Activated CD4-positive, alpha-beta T cell treated with anti-CD3 and anti-CD28 coated beads, Interleukin-2, amount 10 ng/mL, durations not matched to agents 7 days and 5 days (primary cell): ENCODE measurements at regions not wholly inside any gene's neighbourhood (a gene's known extent, or its start where the extent isn't known, plus 50 kb on each side); places are given as distances from the start of the nearest gene placed in this dataset.

Experiments
- CTCF ChIA-PET: fragments of 350-600 bp; sonication (Branson Sonifier 250); formaldehyde crosslinking; loops from one replicate; lab custom pipeline; 2021; ENCODE audit warnings: antibody characterized with exemption; lab: Charles Lee
- POLR2A ChIA-PET: fragments of 350-600 bp; sonication (Branson Sonifier 250); formaldehyde crosslinking; loops from one replicate; lab custom pipeline; 2021; ENCODE audit warnings: antibody characterized with exemption; lab: Charles Lee
- DNase-seq: peaks from one replicate; pipeline ENCODE4 v3.0.0-alpha.2; 2020
- H3K27ac Mint-ChIP-seq: one replicate; pipeline ENCODE4 v1.8.0; 2021; ENCODE audit warnings: mild to moderate bottlenecking, moderate library complexity, mixed read lengths
- H3K27me3 Mint-ChIP-seq: one replicate; pipeline ENCODE4 v1.8.0; 2021; ENCODE audit warnings: mixed read lengths
- H3K36me3 Mint-ChIP-seq: one replicate; pipeline ENCODE4 v1.8.0; 2021; ENCODE audit warnings: low read depth, mixed read lengths
- H3K4me1 Mint-ChIP-seq: one replicate; pipeline ENCODE4 v1.8.0; 2021; ENCODE audit warnings: mixed read lengths
- H3K4me3 Mint-ChIP-seq: one replicate; pipeline ENCODE4 v1.8.0; 2021; ENCODE audit warnings: mild to moderate bottlenecking, moderate library complexity, mixed read lengths
- H3K9me3 Mint-ChIP-seq: one replicate; pipeline ENCODE4 v1.8.0; 2021; ENCODE audit warnings: mixed read lengths

DNA sequence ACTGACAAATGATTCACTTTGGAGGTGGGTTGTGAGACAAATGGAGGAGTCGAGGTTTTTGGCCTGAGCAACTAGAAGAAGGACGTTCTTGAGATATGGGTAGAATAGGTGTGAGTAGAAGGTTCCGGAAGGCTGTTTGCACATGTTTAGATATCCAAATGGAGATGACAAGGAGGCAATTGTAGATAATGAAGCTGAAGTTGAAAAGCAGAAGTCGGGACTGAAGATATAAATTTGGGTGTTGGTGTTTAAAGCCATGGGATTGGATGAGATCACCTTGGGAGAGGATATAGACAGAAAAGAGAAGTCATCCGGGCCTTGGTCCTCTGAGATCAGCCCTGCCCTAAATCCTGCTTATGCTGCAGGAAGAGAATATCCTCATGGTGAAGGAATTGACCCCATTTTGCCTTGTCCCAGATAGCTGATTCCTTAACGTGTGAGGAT lies 75.5 kb upstream of the CD44 start:
- Mint-ChIP-seq H3K27ac (no peak overlapping the region), H3K4me1 (peaks cover 46% of the 10 kb centered on the region), H3K9me3 (peaks cover 22% of the 10 kb centered on the region), H3K4me3 (no peak overlapping the region), H3K36me3 (peaks cover 39% of the 10 kb centered on the region), H3K27me3 (peaks cover 2% of the 10 kb centered on the region)
- ChIA-PET POLR2A (no interaction called here), CTCF (interaction anchor here (0.9 to 2.4 kb wide), 6 partner anchors 13 to 83 kb away, joined by 3 to 5 read pairs (median 3); no protein-coding TSS in a partner anchor)
- no peak for DNase-seq

DNA sequence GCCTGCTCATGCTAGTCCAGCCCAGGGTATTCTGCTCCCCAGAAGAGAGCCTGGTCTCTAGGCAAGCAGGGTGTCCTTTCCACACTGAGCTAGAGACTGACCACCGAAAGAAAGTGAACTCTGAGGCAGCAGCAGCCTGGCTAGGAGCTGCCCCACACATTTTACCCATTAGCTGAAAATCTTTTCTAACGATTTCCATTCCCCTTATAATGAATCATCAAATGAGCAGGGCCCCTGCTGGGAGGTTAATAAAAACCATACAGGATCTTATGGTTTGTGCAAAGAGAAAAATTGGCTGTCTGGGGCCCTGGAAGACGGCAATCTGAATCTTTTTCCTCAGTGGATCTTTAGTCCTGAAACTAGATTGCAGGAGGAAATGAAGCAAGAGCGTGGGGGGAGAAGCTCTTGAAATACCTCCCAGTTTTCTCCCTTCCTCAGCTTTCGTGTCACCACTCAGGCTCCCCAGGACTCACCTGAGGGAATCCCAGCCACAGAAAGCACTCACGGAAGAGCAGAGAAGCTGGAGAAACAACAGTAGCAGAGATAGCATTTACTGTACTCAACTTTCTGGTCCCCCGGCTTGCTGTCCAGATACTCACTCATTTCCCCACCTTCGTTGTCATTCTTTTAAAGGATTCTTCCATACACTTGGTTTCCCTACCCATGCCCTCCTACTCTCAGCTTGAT lies 74.7 kb upstream of the CD44 start:
- Mint-ChIP-seq H3K36me3 (peaks cover 39% of the 10 kb centered on the region), H3K9me3 (peaks cover 22% of the 10 kb centered on the region), H3K27me3 (peaks cover 2% of the 10 kb centered on the region), H3K4me1 (peaks cover 44% of the 10 kb centered on the region), H3K27ac (no peak overlapping the region), H3K4me3 (no peak overlapping the region)
- ChIA-PET CTCF (interaction anchor here (0.9 to 2.4 kb wide), 6 partner anchors 14 to 82 kb away, joined by 3 to 5 read pairs (median 4); no protein-coding TSS in a partner anchor), POLR2A (interaction anchor here (0.7 kb wide), 1 partner anchor 269 kb away, joined by 3 read pairs; no protein-coding TSS in a partner anchor)
- no peak for DNase-seq

DNA sequence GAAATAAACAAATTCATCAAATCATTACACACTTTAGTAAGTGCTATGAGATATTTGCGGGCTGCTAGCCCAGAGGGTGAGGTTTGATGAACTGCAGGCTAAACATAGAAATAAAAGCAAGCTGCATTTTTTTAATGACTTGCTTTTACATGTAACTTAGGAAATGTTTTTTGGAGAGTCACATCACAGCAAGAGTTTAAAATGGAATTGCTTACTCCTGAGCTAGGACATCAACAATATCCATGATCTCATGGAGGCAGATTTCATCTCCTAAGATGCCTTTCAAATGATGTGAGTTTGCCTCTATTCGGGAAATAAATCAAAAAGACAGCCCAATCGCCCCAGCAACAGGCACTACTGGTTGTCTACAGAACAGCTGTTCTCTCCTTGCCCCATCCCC lies 73.4 kb upstream of the CD44 start:
- CTCF ChIA-PET = interaction anchor here (0.7 to 2.1 kb wide), 2 partner anchors 18 to 74 kb away, joined by 3 to 5 read pairs; partner anchors contain the start of gene CD44
- POLR2A ChIA-PET = no interaction called here
- Mint-ChIP-seq H3K27ac (no peak overlapping the region), H3K27me3 (peaks cover 2% of the 10 kb centered on the region), H3K36me3 (peaks cover 45% of the 10 kb centered on the region), H3K4me3 (no peak overlapping the region), H3K9me3 (peaks cover 31% of the 10 kb centered on the region), H3K4me1 (peaks cover 37% of the 10 kb centered on the region)
- DNase-seq = no peak

DNA sequence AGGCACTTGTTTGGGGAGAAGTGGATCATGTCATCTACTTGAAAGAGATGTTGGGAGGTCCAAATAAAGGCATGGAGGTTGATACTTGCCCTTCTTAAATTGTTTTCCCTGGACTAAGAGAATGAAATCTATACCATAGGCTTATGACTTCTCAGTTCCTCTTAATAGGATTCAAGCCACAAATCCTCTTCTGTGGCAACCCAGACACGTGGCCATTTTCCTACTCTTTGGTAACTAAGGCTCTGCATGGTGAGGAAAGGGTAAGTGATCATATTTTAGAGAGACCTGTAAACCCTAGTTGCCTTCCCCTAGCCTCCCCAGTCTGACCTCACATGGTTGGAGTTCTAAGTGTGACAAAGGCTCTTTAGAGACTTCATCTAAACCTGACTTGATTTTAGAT lies 72.9 kb upstream of the CD44 start:
- H3K27me3 Mint-ChIP-seq = peaks cover 2% of the 10 kb centered on the region
- H3K4me3 Mint-ChIP-seq = peak overlapping the region; percentile 3
- H3K36me3 Mint-ChIP-seq = peaks cover 49% of the 10 kb centered on the region
- peaks cover 40% of the 10 kb centered on the region for H3K4me1 Mint-ChIP-seq
- POLR2A ChIA-PET = no interaction called here
- CTCF ChIA-PET = interaction anchor here (0.7 to 2.1 kb wide), 2 partner anchors 18 to 73 kb away, joined by 3 to 5 read pairs; partner anchors contain the start of gene CD44
- peaks cover 34% of the 10 kb centered on the region for H3K9me3 Mint-ChIP-seq
- peak overlapping the region; percentile 83 for H3K27ac Mint-ChIP-seq
- DNase-seq = no peak

DNA sequence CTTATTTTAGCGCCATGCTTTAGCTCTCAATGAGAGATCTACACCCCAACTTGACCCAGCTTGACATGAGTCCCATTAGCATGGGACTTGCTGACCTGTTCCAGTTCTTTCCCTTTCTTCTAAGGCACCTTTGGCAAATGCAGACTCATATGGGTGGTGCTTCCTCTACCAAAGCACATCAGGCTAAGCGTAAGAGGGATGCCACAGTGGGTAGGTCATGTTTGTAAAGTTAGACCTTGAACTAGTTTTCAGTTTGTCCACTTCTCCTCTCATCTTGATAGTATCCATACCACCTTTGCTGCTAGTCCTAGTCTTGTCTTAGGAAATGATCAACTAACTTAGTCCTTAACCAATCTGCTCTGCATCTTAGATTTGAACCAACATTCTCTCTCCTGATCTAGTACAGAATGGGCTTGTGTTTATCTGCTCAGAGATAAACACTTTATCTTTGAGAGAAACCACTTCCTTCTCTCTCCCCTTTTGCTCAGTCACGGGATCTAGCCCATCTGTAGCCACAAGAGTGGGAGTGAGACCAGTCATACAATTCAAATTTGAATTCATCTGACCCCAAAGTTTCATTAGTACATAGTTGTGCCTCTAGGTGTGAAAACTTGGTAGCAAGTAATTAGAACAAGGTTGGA lies 72.1 kb upstream of the CD44 start:
- H3K4me1 Mint-ChIP-seq = peaks cover 41% of the 10 kb centered on the region
- peak overlapping the region; percentile 83 for H3K27ac Mint-ChIP-seq
- H3K36me3 Mint-ChIP-seq = peaks cover 48% of the 10 kb centered on the region
- POLR2A ChIA-PET = no interaction called here
- H3K27me3 Mint-ChIP-seq = peaks cover 2% of the 10 kb centered on the region
- peak overlapping the region; percentile 3 for H3K4me3 Mint-ChIP-seq
- peak; percentile 51 for DNase-seq
- H3K9me3 Mint-ChIP-seq = peaks cover 34% of the 10 kb centered on the region
- CTCF ChIA-PET = interaction anchor here (0.6 to 1.3 kb wide), 2 partner anchors 9 to 14 kb away, joined by 3 to 6 read pairs; no protein-coding TSS in a partner anchor

DNA sequence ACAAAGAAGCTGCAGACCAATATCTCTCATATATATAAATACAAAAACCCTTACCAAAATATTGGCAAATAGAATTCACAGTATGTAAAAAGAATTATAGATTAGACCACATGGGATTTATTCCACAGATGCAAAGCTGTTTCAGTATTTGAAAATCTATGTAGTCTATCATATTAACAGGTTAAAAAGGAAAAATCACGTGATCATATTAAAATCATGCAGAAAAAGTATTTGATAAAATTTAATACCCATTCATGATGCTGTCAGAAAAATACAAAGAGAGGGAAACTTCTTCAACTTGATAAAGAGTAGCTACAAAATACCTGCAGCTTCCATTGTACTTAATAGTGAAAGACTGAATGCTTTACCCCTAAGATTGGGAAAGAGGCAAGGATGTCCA lies 67.2 kb upstream of the CD44 start:
- CTCF ChIA-PET = interaction anchor here (1.0 to 2.0 kb wide), 5 partner anchors 11 to 74 kb away, joined by 3 to 12 read pairs (median 5); no protein-coding TSS in a partner anchor
- DNase-seq = no peak
- H3K4me1 Mint-ChIP-seq = peaks cover 54% of the 10 kb centered on the region
- peaks cover 51% of the 10 kb centered on the region for H3K36me3 Mint-ChIP-seq
- H3K9me3 Mint-ChIP-seq = peaks cover 36% of the 10 kb centered on the region
- POLR2A ChIA-PET = interaction anchor here (0.7 kb wide), 1 partner anchor 24 kb away, joined by 3 read pairs; no protein-coding TSS in a partner anchor
- no peak overlapping the region for H3K4me3 Mint-ChIP-seq
- no peak overlapping the region for H3K27ac Mint-ChIP-seq
- H3K27me3 Mint-ChIP-seq = no peaks in the 10 kb centered on the region

DNA sequence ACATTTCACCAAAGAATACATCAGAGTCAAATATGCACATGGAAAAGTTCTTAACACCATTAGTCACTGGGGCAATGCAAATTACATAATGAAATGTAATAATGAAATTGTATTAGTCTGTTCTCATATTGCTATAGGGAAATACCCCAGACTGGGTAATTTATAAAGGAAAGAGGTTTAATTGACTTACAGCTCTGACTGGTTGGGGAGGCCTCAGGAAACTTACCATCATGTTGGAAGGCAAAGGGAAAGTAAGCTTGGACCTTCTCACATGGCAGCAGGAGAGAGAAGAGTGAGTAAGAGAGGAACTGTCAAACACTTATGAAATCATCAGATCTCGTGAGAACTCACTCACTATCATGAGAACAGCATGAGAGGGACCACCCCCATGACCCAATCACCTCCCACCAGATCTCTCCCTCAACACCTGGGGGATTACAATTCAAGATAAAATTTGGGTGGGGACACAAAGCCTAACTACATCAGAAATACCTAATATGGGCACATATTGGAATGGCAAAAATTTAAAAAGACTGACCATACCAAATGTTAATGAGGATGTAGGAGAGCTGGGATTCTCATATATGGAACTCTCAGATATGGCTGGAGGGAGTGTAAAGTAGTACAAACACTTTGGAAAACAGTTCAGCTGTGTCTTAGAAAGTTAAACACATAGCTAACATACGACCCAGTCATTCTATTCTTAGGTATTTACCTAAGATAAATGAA lies 65.1 kb upstream of the CD44 start:
- Mint-ChIP-seq H3K4me3 (no peak overlapping the region), H3K27ac (no peak overlapping the region), H3K27me3 (no peaks in the 10 kb centered on the region), H3K36me3 (peaks cover 40% of the 10 kb centered on the region), H3K4me1 (peaks cover 57% of the 10 kb centered on the region), H3K9me3 (peaks cover 31% of the 10 kb centered on the region)
- ChIA-PET POLR2A (no interaction called here), CTCF (no interaction called here)
- no peak for DNase-seq

DNA sequence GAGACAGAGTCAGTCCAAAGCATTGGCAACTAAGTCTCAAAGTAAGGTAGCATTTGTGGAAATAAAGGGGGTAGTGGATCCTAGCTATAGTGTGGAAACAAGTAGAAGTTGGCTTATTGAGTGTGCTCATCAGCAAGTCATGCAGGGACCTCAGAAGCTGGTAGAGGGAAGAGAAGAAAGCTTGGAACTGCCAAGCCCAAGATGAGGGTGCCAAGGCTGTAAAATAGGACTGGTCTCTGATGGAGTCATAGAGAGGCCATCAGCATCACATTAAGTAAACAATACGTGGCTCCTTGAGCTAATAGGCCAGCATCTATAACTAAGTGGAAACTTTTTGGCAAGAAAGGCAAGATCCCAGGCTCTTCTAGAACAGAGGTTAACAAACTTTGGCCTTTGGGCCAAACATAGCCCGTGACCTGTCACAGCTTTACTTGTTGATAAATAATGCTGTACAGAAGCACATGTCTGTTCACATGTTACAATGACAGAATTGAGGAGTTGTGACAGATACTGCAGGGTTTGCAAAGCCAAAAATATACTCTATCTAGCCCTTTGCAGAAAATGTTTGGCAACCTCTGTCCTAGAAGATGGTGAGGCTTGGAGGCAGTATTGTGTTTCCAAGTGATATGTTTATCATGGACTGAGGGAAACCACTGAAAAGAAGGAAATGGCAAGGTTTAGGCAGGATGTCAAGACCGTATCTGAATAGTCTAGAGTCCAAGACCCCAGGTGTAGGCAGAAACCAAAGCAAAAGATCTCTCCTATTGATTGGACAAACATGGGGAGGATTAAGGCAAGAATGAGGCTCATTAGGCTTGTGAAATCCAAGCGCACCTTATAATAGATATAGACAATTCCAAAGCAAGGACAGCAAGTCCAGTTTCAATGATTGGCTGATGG lies 62.5 kb upstream of the CD44 start:
- Mint-ChIP-seq H3K4me1 (peaks cover 74% of the 10 kb centered on the region), H3K9me3 (peaks cover 24% of the 10 kb centered on the region), H3K27ac (peak overlapping the region; percentile 96), H3K4me3 (no peak overlapping the region), H3K27me3 (no peaks in the 10 kb centered on the region), H3K36me3 (peaks cover 36% of the 10 kb centered on the region)
- no peak for DNase-seq
- CTCF ChIA-PET = interaction anchor here (0.8 to 1.5 kb wide), 5 partner anchors 9 to 76 kb away, joined by 3 to 6 read pairs (median 3); no protein-coding TSS in a partner anchor
- POLR2A ChIA-PET = no interaction called here

DNA sequence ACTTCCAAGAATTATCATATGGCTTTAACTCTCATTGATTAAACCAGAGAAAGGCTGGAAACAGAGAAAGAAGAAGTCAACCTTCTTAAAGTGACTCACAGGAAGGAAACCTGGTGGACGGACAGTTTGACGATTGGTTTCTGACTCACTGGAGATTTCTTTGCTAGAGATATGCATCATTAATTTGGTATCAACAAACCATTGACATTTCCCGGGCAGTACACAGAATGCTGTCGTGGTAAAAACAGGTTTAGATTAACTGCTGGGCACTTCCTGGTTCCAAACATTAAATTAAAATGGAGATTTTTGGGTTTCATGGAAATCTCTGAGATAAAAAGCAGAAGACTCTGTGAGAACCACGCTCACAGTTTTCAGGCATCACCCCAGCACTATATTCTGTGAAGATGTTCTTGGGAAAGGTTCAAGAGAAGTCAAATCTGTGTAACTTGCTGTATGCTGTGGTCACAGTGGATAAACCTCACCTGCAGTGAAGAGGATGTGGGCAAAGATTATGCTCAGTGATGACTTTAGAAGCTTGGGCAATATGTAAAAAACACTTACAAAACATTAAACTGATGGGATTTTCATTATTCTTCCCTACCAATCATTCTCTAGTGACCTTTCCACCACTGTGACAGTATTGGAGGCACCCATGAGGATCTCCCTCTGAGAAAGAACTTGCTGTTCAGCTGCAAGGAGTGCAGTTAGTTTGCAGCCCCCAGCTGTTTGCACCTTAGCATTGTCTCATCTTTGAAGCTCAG lies 61.1 kb upstream of the CD44 start:
- peak; percentile 80 for DNase-seq
- Mint-ChIP-seq H3K27me3 (no peaks in the 10 kb centered on the region), H3K36me3 (peaks cover 38% of the 10 kb centered on the region), H3K9me3 (peaks cover 26% of the 10 kb centered on the region), H3K4me3 (peak overlapping the region; percentile 68), H3K4me1 (peaks cover 77% of the 10 kb centered on the region), H3K27ac (peak overlapping the region; percentile 96)
- POLR2A ChIA-PET = no interaction called here
- CTCF ChIA-PET = interaction anchor here (0.6 to 1.6 kb wide), 4 partner anchors 10 to 126 kb away, joined by 3 to 6 read pairs (median 4); no protein-coding TSS in a partner anchor

DNA sequence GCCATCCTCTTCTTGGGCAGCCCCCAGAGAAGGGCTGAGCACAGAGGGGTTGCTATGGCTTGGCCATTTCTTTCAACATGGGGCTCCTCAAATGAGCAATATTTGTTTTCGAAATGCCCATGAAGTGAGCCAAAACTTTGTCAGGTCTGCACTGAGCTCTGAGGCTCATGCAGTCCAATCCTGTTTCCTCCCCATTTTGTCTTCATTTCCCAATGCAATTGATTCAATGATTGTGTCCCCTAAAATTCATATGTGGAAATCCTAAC lies 60.6 kb upstream of the CD44 start:
- no peaks in the 10 kb centered on the region for H3K27me3 Mint-ChIP-seq
- CTCF ChIA-PET = interaction anchor here (0.6 to 1.6 kb wide), 4 partner anchors 9 to 125 kb away, joined by 3 to 6 read pairs (median 4); no protein-coding TSS in a partner anchor
- peaks cover 36% of the 10 kb centered on the region for H3K36me3 Mint-ChIP-seq
- H3K4me1 Mint-ChIP-seq = peaks cover 81% of the 10 kb centered on the region
- peak overlapping the region; percentile 68 for H3K4me3 Mint-ChIP-seq
- peak overlapping the region; percentile 96 for H3K27ac Mint-ChIP-seq
- peaks cover 26% of the 10 kb centered on the region for H3K9me3 Mint-ChIP-seq
- POLR2A ChIA-PET = no interaction called here
- no peak for DNase-seq

DNA sequence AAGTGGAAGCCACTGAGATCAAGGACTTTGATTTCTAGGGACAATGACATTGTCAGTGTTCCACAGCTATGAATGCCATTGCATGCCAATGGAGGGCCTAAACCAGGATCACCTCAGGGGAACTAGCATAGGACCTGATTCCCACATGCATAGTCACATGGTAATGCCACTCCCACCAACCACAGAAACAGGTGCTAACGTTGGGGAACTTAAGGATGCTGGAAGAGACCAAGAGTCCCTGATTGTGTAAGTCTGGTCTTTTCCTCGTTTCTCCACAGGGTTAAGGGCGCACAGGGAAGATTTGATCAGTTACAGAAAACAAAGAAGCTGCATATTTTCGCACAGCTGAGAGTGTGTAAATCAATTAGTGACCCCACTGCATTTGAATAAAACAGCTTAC lies 59.4 kb upstream of the CD44 start:
- Mint-ChIP-seq H3K27ac (peak overlapping the region; percentile 96), H3K4me3 (no peak overlapping the region), H3K27me3 (no peaks in the 10 kb centered on the region), H3K4me1 (peaks cover 85% of the 10 kb centered on the region), H3K36me3 (peaks cover 29% of the 10 kb centered on the region), H3K9me3 (peaks cover 19% of the 10 kb centered on the region)
- DNase-seq = no peak
- CTCF ChIA-PET = interaction anchor here (1.4 to 1.6 kb wide), 2 partner anchors 15 to 125 kb away, joined by 3 read pairs; no protein-coding TSS in a partner anchor
- POLR2A ChIA-PET = no interaction called here
